ENCODE measurements at regions not wholly inside any gene's neighbourhood (a gene's known extent, or its start where the extent isn't known, plus 50 kb on each side); places are given as distances from the start of the nearest gene placed in this dataset.
"Not testable (repeated sequence)": the region's sequence is repeated elsewhere in the genome, so short reads cannot be mapped to it uniquely, and the experiment has no call there.

DNA sequence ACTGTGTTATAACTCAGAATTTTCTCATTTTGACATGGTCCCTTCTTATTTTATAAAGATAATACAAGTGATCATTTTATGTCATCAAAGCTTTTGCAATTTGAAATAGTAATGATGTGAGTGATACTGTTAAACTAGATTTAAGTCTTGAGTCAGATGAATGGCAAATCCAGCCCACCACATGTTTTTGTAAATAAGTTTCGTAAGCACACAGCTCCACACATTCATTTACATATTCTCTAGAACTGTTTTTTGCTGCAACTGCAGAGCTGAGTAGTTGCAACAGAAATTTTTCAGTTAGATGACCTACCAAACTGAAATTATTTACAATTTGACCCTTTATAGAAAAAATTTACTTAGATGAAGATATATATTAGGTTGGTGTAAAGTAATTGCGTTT is 108.1 kb downstream of the CDRT15L2 start:
- not testable (repeated sequence) for H3K27ac ChIP-seq (ENCODE audit: low read length); H3K4me2 ChIP-seq (ENCODE audit: low read length); H4K20me1 ChIP-seq (ENCODE audit: insufficient read depth); H3K9ac ChIP-seq (ENCODE audit: low read length); H3K27me3 ChIP-seq (ENCODE audit: insufficient read depth, low read depth, low read length); H3F3A ChIP-seq (ENCODE audit: insufficient read depth, low read length, poor library complexity, severe bottlenecking); H3K9me3 ChIP-seq (ENCODE audit: low read length); H2AFZ ChIP-seq (ENCODE audit: low read depth, low read length); H3K4me3 ChIP-seq (ENCODE audit: low read length); H3K36me3 ChIP-seq (ENCODE audit: insufficient read depth, low read length); H3K79me2 ChIP-seq (replicated peaks; ENCODE audit: insufficient read depth, low read length); H3K9me2 ChIP-seq (ENCODE audit: insufficient read depth, low read length)

DNA sequence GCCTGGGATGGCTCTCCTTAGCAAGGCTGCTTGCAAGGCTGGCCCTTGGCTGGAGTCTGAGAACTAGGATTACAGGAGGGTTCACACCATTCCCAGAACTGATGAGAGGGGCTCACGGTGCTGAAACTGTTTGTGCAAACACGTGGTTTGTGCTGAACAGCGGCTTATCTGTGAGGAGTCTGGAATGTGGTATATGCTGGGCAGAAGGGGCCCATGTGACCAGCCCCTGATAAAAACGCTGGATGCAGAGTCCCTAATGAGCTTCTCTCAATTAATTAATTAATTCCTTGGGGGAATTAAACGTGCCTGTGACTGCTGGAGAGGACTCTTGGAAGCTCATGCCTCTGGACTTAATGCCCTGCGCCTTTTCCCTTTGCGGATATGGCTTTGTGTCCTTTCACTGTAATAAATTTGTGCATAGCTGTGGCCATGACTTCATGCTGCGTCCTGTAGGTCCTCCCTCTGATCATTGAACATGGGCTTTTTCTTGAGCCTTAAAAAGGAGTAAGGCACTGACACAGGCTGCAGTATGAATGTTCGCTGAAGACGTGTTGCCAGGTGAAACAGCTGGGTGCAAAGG is 109.7 kb downstream of the CDRT15L2 start:
- not testable (repeated sequence) for H3K9me2 ChIP-seq (ENCODE audit: insufficient read depth, low read length); H3K27me3 ChIP-seq (ENCODE audit: insufficient read depth, low read depth, low read length); H3K4me3 ChIP-seq (ENCODE audit: low read length); H4K20me1 ChIP-seq (ENCODE audit: insufficient read depth); H3K4me2 ChIP-seq (ENCODE audit: low read length); H3K79me2 ChIP-seq (replicated peaks; ENCODE audit: insufficient read depth, low read length); H2AFZ ChIP-seq (ENCODE audit: low read depth, low read length); H3K36me3 ChIP-seq (ENCODE audit: insufficient read depth, low read length); H3K9ac ChIP-seq (ENCODE audit: low read length); H3K9me3 ChIP-seq (ENCODE audit: low read length); H3K27ac ChIP-seq (ENCODE audit: low read length); H3F3A ChIP-seq (ENCODE audit: insufficient read depth, low read length, poor library complexity, severe bottlenecking)

DNA sequence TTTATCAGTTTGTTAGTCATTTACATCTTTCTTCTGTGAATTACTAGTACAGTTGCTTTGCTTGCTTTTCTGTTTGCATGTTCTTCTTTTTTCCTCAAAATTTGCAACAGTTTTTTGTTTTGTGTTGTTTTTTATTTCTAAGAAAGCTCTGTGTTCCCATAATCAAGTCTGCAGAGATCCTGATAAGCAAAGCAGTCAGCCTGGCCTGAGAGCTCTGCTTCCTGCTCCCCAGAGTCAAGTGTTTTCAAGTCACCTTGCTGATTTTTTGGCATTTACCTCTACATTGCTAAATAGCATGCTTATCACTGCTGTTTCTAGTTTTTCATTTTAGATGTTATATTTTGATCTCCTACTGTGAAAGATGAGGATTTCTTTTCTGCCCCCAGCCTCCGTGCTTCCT is 113.2 kb downstream of the CDRT15L2 start:
- not testable (repeated sequence) for H3K9me2 ChIP-seq (ENCODE audit: insufficient read depth, low read length); H3K4me2 ChIP-seq (ENCODE audit: low read length); H2AFZ ChIP-seq (ENCODE audit: low read depth, low read length); H3K79me2 ChIP-seq (replicated peaks; ENCODE audit: insufficient read depth, low read length); H3K27ac ChIP-seq (ENCODE audit: low read length); H3F3A ChIP-seq (ENCODE audit: insufficient read depth, low read length, poor library complexity, severe bottlenecking); H3K27me3 ChIP-seq (ENCODE audit: insufficient read depth, low read depth, low read length); H3K9me3 ChIP-seq (ENCODE audit: low read length); H3K9ac ChIP-seq (ENCODE audit: low read length); H3K4me3 ChIP-seq (ENCODE audit: low read length); H4K20me1 ChIP-seq (ENCODE audit: insufficient read depth); H3K36me3 ChIP-seq (ENCODE audit: insufficient read depth, low read length)

DNA sequence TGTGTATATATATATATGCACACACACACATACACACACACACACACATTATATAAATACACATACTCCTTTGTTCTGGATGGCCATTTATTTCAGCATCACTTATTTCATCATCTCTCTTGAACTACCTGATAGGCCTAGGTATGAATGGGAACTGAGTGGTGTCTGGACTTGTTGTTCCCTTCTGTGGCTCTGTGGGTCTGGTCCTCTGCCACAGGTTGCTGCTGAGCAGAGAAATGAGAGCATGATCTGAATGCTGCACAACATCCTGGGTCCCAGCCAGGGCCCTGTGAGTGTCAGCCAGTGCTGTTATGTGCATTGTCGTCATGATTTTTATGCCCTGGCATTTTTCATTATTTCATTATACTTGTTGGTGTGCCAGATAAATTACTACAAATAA is 116.3 kb downstream of the CDRT15L2 start:
- not testable (repeated sequence) for H3K27me3 ChIP-seq (ENCODE audit: insufficient read depth, low read depth, low read length); H3K79me2 ChIP-seq (replicated peaks; ENCODE audit: insufficient read depth, low read length); H3F3A ChIP-seq (ENCODE audit: insufficient read depth, low read length, poor library complexity, severe bottlenecking); H3K4me3 ChIP-seq (ENCODE audit: low read length); H4K20me1 ChIP-seq (ENCODE audit: insufficient read depth); H2AFZ ChIP-seq (ENCODE audit: low read depth, low read length); H3K4me2 ChIP-seq (ENCODE audit: low read length); H3K9me2 ChIP-seq (ENCODE audit: insufficient read depth, low read length); H3K36me3 ChIP-seq (ENCODE audit: insufficient read depth, low read length); H3K9me3 ChIP-seq (ENCODE audit: low read length); H3K9ac ChIP-seq (ENCODE audit: low read length); H3K27ac ChIP-seq (ENCODE audit: low read length)

DNA sequence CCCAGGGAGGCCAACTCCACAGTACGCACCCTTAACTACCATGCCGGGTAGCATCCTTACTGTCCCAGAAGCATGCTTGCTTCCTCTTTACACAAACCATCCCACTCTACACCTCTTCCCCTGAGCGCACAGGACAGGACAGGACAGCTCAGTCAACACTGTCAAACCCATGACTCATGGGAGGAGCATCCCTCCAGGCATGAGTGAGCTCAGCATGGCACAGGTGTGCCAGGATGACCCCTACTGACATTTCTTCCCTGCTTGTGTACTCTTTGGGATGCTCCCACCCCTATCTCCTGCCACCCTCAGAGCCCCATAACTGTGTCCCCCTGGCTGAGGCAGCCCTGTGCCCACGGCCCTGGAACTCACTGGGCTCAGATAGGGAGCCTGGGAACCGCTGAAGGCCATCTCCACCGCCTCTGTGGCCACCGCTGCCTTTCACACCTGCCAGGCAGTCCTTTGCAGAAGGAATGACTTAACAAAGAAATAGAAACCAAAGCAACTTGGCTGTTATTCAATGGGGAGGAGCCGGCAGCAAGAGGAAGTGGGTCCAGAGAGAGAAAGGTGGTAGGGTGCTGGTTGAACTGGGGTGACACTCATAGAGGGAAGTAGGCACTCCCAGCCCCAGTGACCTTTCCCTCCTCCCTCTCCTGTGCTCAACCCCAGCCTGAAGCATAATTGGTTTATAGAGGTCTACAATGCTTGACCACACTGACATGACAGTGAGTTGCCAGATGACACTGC is 119.1 kb downstream of the CDRT15L2 start:
- not testable (repeated sequence) for H3K9ac ChIP-seq (ENCODE audit: low read length); H3K9me2 ChIP-seq (ENCODE audit: insufficient read depth, low read length)

DNA sequence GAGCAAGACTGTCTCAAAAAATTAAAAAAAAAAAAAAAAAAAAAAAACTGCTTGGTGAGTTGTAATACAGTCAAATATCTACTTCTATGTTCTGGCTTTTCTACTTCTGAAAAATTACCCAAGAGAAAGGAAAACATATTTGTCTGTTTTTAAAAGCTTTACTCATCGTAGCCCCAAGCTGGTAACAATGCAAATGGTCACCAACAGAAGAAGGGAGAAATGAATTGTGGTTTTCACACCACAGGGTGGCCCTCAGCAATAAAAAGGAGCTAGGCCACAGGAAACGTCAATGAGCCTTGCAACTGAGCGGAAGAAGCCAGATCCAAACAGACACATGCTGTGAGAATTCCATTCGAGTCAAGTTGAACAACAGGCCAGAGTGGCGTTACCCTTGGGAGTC is 121.0 kb downstream of the CDRT15L2 start:
- not testable (repeated sequence) for H3K27me3 ChIP-seq (ENCODE audit: insufficient read depth, low read depth, low read length); H3K79me2 ChIP-seq (replicated peaks; ENCODE audit: insufficient read depth, low read length); H4K20me1 ChIP-seq (ENCODE audit: insufficient read depth); H3K9me2 ChIP-seq (ENCODE audit: insufficient read depth, low read length); H3K9me3 ChIP-seq (ENCODE audit: low read length); H3K27ac ChIP-seq (ENCODE audit: low read length); H3F3A ChIP-seq (ENCODE audit: insufficient read depth, low read length, poor library complexity, severe bottlenecking); H2AFZ ChIP-seq (ENCODE audit: low read depth, low read length); H3K4me3 ChIP-seq (ENCODE audit: low read length); H3K36me3 ChIP-seq (ENCODE audit: insufficient read depth, low read length); H3K4me2 ChIP-seq (ENCODE audit: low read length); H3K9ac ChIP-seq (ENCODE audit: low read length)

More for the DNA sequence above, 119.1 kb downstream of the CDRT15L2 start:
- not testable (repeated sequence) for H3K79me2 ChIP-seq (replicated peaks; ENCODE audit: insufficient read depth, low read length); H3K36me3 ChIP-seq (ENCODE audit: insufficient read depth, low read length); H4K20me1 ChIP-seq (ENCODE audit: insufficient read depth); H2AFZ ChIP-seq (ENCODE audit: low read depth, low read length); H3F3A ChIP-seq (ENCODE audit: insufficient read depth, low read length, poor library complexity, severe bottlenecking); H3K4me3 ChIP-seq (ENCODE audit: low read length); H3K9me3 ChIP-seq (ENCODE audit: low read length); H3K27me3 ChIP-seq (ENCODE audit: insufficient read depth, low read depth, low read length); H3K4me2 ChIP-seq (ENCODE audit: low read length); H3K27ac ChIP-seq (ENCODE audit: low read length)

DNA sequence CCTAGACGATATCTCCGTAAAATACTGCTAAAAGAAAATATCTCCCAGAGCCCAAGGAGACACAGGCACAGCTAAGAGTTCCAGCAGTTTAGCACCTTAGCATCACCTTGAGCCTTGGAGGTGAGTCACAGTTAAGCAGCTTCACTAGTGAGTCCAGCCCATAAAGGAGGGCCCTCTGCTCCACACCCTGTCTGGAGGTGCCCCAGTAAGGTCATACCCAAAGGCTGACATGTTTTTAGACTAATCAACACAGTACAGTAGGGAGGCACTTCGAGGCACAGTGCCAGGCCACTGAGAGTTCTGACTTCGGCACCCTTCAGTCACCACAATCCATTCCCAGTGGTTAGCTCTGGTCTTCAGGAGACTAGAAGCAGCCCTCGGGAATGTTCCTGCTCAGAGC is 121.8 kb downstream of the CDRT15L2 start:
- H3K4me3 ChIP-seq (ENCODE audit: low read length); H3K79me2 ChIP-seq (replicated peaks; ENCODE audit: insufficient read depth, low read length); H3K36me3 ChIP-seq (ENCODE audit: insufficient read depth, low read length); H3F3A ChIP-seq (ENCODE audit: insufficient read depth, low read length, poor library complexity, severe bottlenecking); H3K9me2 ChIP-seq (ENCODE audit: insufficient read depth, low read length); H4K20me1 ChIP-seq (ENCODE audit: insufficient read depth); H3K27ac ChIP-seq (ENCODE audit: low read length); H2AFZ ChIP-seq (ENCODE audit: low read depth, low read length); H3K9me3 ChIP-seq (ENCODE audit: low read length); H3K4me2 ChIP-seq (ENCODE audit: low read length); H3K27me3 ChIP-seq (ENCODE audit: insufficient read depth, low read depth, low read length); H3K9ac ChIP-seq (ENCODE audit: low read length): not testable (repeated sequence)

All from neural cell (in vitro differentiated cells).